ENCODE measurements at regions not wholly inside any gene's neighbourhood (a gene's known extent, or its start where the extent isn't known, plus 50 kb on each side); places are given as distances from the start of the nearest gene placed in this dataset.
"Not testable (repeated sequence)": the region's sequence is repeated elsewhere in the genome, so short reads cannot be mapped to it uniquely, and the experiment has no call there.

DNA sequence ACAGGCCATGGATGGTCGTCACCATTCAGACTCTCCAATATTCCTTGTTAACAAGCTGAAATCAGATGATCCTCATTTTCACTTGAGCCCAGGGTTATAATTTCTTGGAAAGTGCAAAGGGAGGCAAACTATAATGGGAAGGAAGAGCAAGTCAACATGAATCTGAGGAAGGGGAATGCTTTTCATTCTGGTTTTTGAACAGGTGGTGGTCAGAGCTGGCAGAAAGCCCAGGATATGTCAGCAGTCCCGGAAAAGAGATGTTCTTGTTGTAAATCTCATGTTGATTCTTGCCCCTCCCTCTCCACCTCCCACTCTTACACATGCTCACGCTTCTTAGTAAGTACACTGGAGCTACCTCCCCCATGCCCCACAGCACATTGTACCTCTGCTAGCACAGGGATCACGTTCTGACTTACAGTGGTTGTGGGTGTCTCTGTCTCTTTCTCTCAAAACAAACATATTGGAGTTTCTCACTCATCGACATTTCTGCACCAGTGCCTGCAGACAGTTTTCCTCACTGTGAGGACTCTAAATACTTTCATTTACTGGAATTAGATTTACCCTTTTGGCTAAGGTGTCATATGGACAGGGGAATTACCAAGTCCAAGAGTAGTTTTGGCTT, 77.6 kb downstream of the XCL2 start:
- no peak for DNase-seq (ENCODE audit: low spot score)
- peak; percentile 42 for ATAC-seq
- intact Hi-C loops (cut with DNase I): no loop called here

DNA sequence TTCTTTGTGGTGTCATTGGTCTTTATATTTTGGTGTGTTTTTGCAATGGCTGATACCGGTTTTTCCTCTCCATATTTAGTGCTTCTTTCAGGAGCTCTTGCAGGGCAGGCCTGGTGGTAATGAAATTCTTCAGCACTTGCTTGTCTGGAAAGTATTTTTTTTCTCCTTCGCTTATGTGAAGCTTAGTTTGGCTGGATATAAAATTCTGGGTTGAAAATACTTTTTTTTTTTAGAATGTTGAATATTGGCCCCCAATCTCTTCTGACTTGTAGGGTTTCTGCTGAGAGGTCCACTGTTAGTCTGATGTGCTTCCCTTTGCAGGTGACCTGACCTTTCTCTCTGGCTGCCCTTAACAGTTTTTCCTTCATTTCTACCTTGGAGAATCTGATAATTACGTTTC, 82.7 kb downstream of the XCL2 start:
- DNase-seq (ENCODE audit: low spot score); ATAC-seq; intact Hi-C loops (cut with DNase I): not testable (repeated sequence)

DNA sequence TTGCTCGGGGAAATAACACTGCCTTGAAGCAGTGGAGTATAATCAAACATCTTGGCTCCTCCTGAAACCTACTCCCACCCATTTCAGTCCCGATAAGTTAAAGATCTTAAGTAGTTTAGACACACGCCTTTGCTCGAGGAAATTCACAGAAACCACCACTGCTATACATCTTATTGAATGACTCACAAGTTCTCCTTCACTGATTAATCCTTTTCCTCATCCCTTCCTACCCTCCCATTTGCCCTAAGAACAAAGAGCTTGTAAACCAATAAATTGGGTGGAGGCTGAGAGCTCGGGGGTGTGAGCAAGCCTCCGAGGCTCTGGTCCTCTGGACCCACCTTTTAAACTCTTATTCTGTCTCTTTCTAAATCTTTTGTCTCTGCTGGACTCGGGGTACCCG, 86.5 kb downstream of the XCL2 start:
- ATAC-seq; DNase-seq (ENCODE audit: low spot score); intact Hi-C loops (cut with DNase I): not testable (repeated sequence)

GRCh38 chr1:168455764-168456163, 88.0 kb downstream of the XCL2 start:
- ATAC-seq (no peak), DNase-seq (ENCODE audit: low spot score) (no peak)
- intact Hi-C loops (cut with DNase I): no loop called here

- ATAC-seq: no peak
- no peak for DNase-seq (ENCODE audit: low spot score)
- intact Hi-C loops (cut with DNase I): no loop called here
Measured at GRCh38 chr1:168454211-168454815, 89.5 kb downstream of the XCL2 start.

DNA sequence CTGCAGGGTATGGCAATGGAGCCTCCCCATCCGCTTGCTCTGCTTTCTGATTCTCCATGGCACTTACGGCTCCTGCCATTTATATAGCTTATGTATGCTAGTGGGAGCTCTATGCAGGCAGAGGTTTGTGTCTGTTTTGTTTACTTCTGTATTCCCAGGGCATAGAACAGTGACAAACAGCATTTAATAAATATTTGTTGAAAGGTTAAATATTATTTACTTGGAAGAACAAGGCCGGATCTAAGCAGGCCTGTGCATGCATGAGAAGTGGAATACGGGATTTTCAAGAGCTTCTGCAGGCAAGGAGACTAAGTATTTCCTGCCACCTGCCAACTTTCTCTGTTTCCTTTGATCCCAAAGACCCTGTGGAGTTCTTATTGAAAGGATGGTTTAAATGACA, 90.7 kb downstream of the XCL2 start:
- no peak for DNase-seq (ENCODE audit: low spot score)
- no peak for ATAC-seq
- intact Hi-C loops (cut with DNase I): no loop called here

- ATAC-seq (no peak), DNase-seq (ENCODE audit: low spot score) (no peak)
- intact Hi-C loops (cut with DNase I): no loop called here
Measured at GRCh38 chr1:168452329-168452728, 91.5 kb downstream of the XCL2 start.

DNA sequence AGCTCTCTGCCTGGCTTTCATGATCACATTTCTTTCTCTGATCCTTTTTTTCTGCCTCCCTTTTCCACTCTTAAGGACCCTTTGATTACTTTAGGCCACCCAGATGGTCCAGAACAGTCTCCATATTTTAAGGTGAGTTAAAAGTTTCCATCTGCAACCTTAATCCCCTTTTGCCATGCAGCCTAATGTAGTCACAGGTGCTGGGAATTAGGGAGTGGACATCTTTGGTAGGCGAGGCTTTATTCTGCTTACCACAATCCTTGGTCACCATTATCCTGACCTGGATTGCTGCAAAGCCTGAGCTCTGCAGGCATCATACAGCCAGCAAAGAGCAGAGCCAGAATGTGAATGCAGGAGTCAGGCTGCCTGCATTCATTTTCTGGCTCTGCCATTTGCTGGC, 95.9 kb downstream of the XCL2 start:
- intact Hi-C loops (cut with DNase I): no loop called here
- no peak for ATAC-seq
- DNase-seq (ENCODE audit: low spot score): no peak

GRCh38 chr1:168446081-168446480, 97.7 kb downstream of the XCL2 start:
- DNase-seq (ENCODE audit: low spot score) (no peak), ATAC-seq (no peak)
- intact Hi-C loops (cut with DNase I): no loop called here

DNA sequence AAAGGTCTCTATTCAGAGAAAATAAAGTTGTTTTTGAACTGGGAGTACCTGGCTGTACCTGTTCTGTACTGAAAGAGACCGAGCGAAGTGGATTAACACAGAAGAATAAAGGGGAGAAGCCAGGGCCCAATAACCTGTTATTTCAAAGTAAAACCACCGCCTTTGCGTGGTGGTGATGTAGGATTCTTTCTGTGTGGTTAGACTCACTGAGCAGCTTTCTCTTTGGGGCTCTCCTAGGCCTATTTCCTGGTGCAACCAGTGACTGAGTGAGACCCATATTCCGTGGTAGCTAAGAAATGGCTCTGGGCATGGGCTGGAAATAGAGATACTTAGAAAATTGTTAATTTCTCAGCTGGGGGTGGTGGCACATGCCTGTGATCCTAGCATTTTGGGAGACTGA, 99.9 kb downstream of the XCL2 start:
- ATAC-seq: no peak
- DNase-seq (ENCODE audit: low spot score): no peak
- intact Hi-C loops (cut with DNase I): no loop called here

- ATAC-seq (no peak), DNase-seq (ENCODE audit: low spot score) (no peak)
- intact Hi-C loops (cut with DNase I): no loop called here
Measured at GRCh38 chr1:168443356-168443755, 100.4 kb downstream of the XCL2 start.

DNA sequence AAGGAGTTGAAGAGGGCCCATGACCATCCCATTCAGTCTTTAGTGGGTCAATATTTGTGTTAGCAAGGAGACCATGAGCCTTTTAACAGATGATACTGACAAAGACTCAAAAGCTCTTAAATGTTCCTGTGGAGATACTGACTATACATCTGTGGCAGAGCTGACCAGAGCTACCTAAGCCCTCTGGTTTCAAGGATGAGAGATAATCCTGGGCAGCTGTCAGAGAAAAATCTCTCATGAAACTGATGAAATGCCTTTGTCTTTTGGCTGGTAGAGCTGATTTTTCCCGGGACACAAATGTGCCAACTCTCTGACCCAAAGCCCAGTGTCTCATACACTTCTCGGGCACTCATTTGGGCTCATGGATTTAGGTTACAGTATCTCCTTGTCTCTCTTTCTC, 100.9 kb downstream of the XCL2 start:
- DNase-seq (ENCODE audit: low spot score): no peak
- ATAC-seq: no peak
- intact Hi-C loops (cut with DNase I): no loop called here

GRCh38 chr1:168441745-168442144, 102.1 kb downstream of the XCL2 start:
- intact Hi-C loops (cut with DNase I): no loop called here
- no peak for ATAC-seq
- DNase-seq (ENCODE audit: low spot score): no peak

GRCh38 chr1:168439456-168440375, 104.1 kb downstream of the XCL2 start:
- DNase-seq (ENCODE audit: low spot score) (peak; percentile 80), ATAC-seq (peak; percentile 82)
- intact Hi-C loops (cut with DNase I): no loop called here

- intact Hi-C loops (cut with DNase I): no loop called here
- ATAC-seq (no peak), DNase-seq (ENCODE audit: low spot score) (no peak)
Measured at GRCh38 chr1:168438626-168439025, 105.2 kb downstream of the XCL2 start.

DNA sequence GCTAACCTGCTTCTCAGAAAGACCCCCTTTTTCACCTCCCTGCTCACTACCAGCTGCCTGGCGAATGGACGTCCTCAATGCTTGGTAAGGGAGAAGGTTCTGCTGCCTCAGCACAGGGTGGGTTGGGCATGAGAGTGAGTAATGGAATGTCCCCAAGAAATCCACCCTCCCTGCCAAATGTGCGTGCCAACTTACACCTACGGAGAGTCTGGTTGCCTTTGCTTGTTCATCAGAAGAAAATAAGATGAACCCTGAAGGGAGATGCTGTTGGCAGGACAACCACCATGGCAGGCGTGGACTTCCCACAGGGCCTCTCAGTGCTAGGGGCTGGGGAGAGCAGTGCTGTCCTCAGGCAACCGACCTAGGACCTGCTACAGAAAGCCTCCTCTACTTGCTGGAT, 106.0 kb downstream of the XCL2 start:
- intact Hi-C loops (cut with DNase I): no loop called here
- no peak for DNase-seq (ENCODE audit: low spot score)
- no peak for ATAC-seq

GRCh38 chr1:168435439-168435838, 108.4 kb downstream of the XCL2 start:
- intact Hi-C loops (cut with DNase I): no loop called here
- ATAC-seq (no peak), DNase-seq (ENCODE audit: low spot score) (no peak)

DNA sequence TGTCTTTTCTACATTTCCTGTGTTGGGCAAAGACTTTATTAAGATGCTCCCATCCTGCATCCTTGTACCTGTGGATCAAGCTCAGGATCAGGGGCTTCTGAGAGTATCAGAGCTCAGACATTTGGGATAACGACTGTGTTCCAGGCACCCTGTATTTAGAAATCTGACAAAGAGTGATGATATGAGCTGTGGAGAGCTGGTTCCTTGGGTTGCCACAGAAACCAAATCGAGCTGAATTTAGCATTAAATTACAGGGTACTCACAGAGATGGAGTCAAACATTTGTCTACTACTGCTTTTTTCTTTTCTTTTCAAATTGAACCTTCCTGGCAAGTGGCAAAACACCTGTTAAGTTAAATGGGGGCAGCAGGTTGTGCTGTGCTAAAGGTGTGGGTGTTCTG, 110.6 kb downstream of the XCL2 start:
- intact Hi-C loops (cut with DNase I): no loop called here
- ATAC-seq (no peak), DNase-seq (ENCODE audit: low spot score) (no peak)

- no peak for ATAC-seq
- no peak for DNase-seq (ENCODE audit: low spot score)
- intact Hi-C loops (cut with DNase I): no loop called here
Measured at GRCh38 chr1:168431882-168432281, 111.9 kb downstream of the XCL2 start.

DNA sequence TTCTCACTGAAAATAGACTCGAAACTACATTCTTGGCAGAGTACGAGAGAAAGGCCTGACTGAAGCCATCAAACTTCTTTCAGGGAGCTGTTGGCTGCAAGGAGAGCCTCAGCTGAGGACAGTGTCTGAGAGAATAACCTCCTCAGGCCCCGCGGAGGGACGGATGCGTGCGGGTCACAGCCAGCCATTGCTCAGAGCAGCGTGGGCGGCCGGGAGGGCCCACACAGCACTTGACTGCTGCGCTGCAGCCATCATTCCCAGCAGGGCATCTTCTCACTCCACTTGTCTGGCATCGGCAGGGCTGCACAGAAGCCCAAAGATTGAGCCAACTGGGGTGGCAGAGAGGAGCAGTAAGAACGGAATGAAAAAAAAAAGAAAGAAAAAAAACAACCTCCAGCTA, 113.5 kb downstream of the XCL2 start:
- DNase-seq (ENCODE audit: low spot score) (no peak), ATAC-seq (no peak)
- intact Hi-C loops (cut with DNase I): no loop called here

All from sciatic nerve (tissue), 2 donors.